Retinal pigment epithelial cell (primary cell): ENCODE measurements at regions not wholly inside any gene's neighbourhood (a gene's known extent, or its start where the extent isn't known, plus 50 kb on each side); places are given as distances from the start of the nearest gene placed in this dataset.
"Not testable (repeated sequence)": the region's sequence is repeated elsewhere in the genome, so short reads cannot be mapped to it uniquely, and the experiment has no call there.

Experiments used
- DNase-seq: peaks from one replicate; pipeline ENCODE4 v3.0.0-alpha.2; 2010; ENCODE audit warnings: low read depth
- H3K4me3 ChIP-seq: 2 replicates; pipeline ENCODE4 v1.5.1; 2011; ENCODE audit warnings: mild to moderate bottlenecking, low read length, control low read depth, moderate library complexity
- TF ChIP-seq, protein P1 (sequence below): conservative IDR thresholded peaks from 2 replicates; pipeline ENCODE4 v1.5.1; 2011; ENCODE audit warnings: low read depth, low read length, control low read depth, inconsistent platforms

DNA sequence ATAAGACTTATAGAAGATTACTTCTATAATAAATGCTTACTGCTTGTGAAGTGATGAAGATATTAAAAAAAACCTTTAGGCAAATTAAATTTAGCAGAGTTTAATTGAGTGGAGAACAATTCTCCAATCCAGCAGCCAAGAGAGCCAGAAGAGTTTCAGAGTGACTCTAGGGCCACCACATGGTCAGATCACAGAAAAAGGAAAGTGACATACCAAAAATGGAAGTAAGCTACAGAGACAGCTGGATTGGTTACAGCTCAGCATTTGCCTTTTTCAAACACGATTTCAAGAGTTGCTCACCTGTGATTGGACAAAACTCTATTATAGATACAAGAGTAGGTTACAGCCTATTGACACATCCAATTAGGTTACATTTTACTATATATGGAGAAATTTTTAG lies 79.0 kb upstream of the TRAM1L1 start:
- TF ChIP-seq, protein P1, sequence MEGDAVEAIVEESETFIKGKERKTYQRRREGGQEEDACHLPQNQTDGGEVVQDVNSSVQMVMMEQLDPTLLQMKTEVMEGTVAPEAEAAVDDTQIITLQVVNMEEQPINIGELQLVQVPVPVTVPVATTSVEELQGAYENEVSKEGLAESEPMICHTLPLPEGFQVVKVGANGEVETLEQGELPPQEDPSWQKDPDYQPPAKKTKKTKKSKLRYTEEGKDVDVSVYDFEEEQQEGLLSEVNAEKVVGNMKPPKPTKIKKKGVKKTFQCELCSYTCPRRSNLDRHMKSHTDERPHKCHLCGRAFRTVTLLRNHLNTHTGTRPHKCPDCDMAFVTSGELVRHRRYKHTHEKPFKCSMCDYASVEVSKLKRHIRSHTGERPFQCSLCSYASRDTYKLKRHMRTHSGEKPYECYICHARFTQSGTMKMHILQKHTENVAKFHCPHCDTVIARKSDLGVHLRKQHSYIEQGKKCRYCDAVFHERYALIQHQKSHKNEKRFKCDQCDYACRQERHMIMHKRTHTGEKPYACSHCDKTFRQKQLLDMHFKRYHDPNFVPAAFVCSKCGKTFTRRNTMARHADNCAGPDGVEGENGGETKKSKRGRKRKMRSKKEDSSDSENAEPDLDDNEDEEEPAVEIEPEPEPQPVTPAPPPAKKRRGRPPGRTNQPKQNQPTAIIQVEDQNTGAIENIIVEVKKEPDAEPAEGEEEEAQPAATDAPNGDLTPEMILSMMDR: no peak
- no peak for DNase-seq
- H3K4me3 ChIP-seq: no peak overlapping the region

DNA sequence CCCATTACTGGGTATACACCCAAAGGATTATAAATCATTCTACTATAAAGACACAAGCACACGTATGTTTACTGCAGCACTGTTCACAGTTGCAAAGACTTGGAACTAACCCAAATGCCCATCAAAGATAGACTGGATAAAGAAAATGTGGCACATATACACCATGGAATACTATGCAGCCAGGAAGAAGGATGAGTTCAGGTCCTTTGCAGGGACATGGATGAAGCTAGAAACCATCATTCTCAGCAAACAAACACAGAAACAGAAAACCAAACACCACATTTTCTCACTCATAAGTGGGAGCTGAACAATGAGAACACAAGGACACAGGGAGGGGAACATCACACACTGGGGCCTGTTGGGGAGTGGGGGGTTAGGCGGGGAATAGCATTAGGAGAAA lies 90.0 kb upstream of the TRAM1L1 start:
- not testable (repeated sequence) for DNase-seq, H3K4me3 ChIP-seq

DNA sequence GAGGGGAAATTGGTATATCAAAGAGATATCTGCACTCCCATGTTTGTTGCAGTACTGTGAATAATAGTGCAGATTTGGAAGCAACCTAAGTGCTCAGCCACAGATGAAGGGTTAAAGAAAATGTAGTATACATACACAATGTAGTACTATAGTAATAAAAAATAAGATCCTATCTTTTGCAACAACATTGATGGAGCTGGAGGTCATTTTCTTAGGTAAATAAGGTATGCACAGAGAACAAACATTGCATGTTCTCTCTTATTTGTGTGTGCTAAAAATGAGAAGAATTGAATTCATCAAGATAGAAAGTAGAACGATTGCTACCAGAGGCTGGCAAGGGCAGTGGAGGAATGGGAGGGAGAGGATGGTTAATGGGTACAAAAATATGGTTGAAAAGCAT lies 117.9 kb upstream of the TRAM1L1 start:
- no peak overlapping the region for H3K4me3 ChIP-seq
- TF ChIP-seq, protein P1: no peak
- no peak for DNase-seq

DNA sequence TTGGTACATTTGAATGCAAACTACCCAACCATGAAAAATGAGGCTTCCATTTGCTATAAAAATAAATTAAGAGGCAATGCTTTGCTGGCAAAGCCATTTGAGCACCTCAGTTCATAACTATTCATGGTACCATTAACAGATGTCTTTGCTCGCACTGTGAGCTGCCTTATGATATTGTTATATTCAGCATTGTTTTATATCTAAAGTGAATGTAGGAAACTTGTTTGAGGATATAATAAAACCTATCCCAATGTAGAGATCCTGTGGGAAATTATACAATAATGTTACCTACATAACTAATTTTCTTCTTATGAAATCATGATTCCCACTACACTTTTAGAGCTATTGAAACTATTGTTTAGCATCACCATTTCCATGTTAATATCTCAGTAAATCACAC lies 125.2 kb upstream of the TRAM1L1 start:
- DNase-seq: no peak
- TF ChIP-seq, protein P1: no peak
- H3K4me3 ChIP-seq: no peak overlapping the region

DNA sequence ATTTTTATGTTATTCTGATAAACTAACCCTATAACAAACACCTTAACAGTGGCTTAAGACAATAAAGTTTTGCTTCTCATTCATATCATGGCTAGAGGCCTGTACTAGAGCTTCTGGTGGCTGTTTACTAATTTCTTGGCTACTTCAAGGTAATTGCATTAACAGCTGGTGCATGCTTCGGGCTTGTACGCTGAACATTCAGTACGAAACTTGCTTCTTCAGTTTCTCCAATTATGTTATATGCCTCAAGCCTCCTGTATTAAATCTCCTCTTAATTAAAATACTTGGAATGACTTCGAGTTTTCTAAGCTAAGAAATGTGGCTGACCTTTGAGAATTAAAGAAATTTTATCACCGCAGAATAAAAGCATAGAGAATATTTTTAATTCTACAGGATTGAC lies 138.9 kb upstream of the TRAM1L1 start:
- peak; percentile 64 for DNase-seq
- no peak overlapping the region for H3K4me3 ChIP-seq
- TF ChIP-seq, protein P1: no peak

DNA sequence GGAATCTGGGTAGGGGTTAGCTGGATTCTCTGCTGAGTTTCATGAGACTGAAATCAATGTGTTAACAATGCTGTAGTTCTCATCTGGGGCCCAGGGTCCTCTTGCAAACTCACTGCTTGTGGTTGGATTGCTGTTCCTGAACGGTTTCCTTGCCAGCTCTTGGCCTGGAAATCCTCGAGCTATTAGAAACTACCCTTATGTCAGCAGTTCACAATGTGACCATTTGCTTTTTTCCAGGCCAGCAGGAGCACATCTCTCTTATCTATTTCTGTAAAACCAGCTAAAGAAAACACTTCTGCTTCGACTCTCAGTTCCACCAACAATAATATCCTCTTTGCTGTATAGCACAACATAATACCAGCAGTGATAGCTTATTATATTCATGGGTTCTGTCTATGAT lies 140.1 kb upstream of the TRAM1L1 start:
- DNase-seq: no peak
- TF ChIP-seq, protein P1: no peak
- no peak overlapping the region for H3K4me3 ChIP-seq

DNA sequence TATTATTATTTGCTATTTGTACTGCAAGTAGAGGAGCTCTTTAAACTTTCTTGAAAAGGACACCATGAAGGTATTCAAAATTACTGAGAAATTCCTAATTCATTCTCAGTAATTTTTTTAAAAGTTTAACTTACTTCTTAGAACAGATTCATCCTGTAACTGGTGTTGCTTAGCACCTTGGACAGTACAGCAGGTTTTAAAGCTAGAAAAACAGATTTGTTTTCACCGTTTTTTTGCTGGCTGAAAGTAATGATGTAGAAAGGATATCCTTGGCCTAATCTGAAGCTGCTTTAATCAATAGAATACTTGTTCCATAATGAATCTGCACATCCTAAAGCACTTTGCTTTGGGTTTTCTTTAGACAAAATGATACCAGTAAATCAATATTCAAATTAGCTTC lies 142.5 kb upstream of the TRAM1L1 start:
- TF ChIP-seq, protein P1: no peak
- DNase-seq: no peak
- H3K4me3 ChIP-seq: no peak overlapping the region

DNA sequence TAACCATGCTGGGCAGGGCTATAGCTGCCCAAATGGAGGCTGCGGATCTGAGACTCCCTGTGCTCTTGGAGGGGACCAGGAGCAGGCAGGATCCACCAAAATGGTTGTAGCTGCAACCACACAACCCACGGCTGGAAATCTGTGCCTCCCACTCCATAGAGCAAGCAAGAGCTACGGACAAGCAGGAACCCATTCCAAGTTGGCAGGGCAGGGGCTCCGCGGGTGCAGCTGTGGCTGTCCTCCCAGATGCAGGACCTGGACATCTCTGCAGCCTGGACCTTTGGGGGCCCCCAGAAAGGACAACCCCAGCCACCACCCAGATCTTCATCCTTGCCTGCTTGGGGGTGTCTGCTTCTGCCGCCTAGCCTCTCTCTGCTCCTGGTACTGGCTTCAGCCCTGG lies 154.1 kb upstream of the TRAM1L1 start:
- no peak overlapping the region for H3K4me3 ChIP-seq
- DNase-seq: no peak
- TF ChIP-seq, protein P1: no peak
